Esophagus muscularis mucosa (tissue), 4 donors: ENCODE measurements at regions not wholly inside any gene's neighbourhood (a gene's known extent, or its start where the extent isn't known, plus 50 kb on each side); places are given as distances from the start of the nearest gene placed in this dataset.

Experiments
- EP300 ChIP-seq: sonication (generic); formaldehyde crosslinking; IDR thresholded peaks from one replicate; pipeline ENCODE4 v1.6.1; 2017; ENCODE audit warnings: antibody characterized with exemption
- POLR2A ChIP-seq: fragments of 450-650 bp; IDR thresholded peaks from one replicate; pipeline ENCODE4 v1.6.1; 2017; ENCODE audit warnings: antibody characterized with exemption, moderate library complexity, mild to moderate bottlenecking, low read depth
- POLR2AphosphoS5 ChIP-seq, 2 donors: sonication (generic); formaldehyde crosslinking; IDR thresholded peaks; one replicate each; pipeline ENCODE4 v1.6.1; 2017; ENCODE audit warnings: antibody characterized with exemption in 2 of 2
- TF ChIP-seq, protein P1 (sequence below), 3 experiments: fragments of 200-600 bp in 2 of 3; fragments of 450-650 bp in 1 of 3; sonication (generic) in 2 of 3; IDR thresholded peaks; one replicate each; pipeline ENCODE4 v1.5.1; 2017 to 2019; ENCODE audit warnings: antibody characterized with exemption in 3 of 3, mild to moderate bottlenecking in 2 of 3, moderate library complexity in 1 of 3

DNA sequence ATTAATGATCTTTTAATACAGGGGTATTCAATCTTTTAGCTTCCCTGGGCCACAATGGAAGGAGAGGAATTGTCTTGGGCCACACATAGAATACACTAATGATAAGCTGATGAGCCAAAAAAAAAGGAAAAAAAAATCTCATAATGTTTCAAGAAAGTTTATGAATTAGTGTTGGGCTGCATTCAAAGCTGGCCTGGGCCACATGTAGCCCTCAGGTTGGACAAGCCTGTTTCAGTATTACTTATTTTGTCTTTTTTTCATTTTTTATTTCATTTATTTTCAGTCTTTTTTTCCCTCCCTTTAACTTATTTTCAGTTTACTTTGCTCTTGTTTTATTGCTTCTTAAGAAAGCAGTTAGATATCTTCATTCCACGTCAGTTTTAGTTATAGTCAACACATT, 2171.8 kb upstream of the DEFB115 start:
- TF ChIP-seq POLR2A (no peak), POLR2AphosphoS5 (IDR thresholded peaks at IDR 0.05) (no peak), EP300 (no peak)
- TF ChIP-seq, protein P1, sequence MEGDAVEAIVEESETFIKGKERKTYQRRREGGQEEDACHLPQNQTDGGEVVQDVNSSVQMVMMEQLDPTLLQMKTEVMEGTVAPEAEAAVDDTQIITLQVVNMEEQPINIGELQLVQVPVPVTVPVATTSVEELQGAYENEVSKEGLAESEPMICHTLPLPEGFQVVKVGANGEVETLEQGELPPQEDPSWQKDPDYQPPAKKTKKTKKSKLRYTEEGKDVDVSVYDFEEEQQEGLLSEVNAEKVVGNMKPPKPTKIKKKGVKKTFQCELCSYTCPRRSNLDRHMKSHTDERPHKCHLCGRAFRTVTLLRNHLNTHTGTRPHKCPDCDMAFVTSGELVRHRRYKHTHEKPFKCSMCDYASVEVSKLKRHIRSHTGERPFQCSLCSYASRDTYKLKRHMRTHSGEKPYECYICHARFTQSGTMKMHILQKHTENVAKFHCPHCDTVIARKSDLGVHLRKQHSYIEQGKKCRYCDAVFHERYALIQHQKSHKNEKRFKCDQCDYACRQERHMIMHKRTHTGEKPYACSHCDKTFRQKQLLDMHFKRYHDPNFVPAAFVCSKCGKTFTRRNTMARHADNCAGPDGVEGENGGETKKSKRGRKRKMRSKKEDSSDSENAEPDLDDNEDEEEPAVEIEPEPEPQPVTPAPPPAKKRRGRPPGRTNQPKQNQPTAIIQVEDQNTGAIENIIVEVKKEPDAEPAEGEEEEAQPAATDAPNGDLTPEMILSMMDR (IDR thresholded peaks at IDR 0.05) = no peak
